HG03097 (cell line): ENCODE measurements at regions not wholly inside any gene's neighbourhood (a gene's known extent, or its start where the extent isn't known, plus 50 kb on each side); places are given as distances from the start of the nearest gene placed in this dataset.

Source experiments
- ATAC-seq: cut with Tn5 transposase; IDR thresholded peaks from one replicate; pipeline ENCODE4 v1.9.1; 2021; ENCODE audit not compliant: unreplicated experiment, low FRiP score

DNA sequence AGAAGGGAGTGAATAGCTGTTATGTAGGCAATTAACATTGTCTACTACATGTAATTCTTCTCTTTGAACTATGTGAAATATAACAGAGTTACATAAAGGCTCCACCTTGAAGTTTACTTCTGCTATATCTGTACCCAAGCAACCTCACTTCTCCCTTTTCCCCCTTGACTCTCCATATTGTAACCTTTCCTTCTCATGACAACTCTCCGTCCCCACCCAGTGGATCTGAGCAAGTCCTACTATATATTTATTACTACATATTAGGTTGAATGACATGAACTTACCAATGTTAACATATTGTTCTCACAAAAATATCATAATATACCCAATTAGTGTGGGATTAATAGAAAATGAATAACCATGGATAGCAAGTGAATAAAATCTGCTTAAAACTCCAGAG lies 93.2 kb upstream of the ATP8A1 start:
- ATAC-seq = peak; percentile 71

DNA sequence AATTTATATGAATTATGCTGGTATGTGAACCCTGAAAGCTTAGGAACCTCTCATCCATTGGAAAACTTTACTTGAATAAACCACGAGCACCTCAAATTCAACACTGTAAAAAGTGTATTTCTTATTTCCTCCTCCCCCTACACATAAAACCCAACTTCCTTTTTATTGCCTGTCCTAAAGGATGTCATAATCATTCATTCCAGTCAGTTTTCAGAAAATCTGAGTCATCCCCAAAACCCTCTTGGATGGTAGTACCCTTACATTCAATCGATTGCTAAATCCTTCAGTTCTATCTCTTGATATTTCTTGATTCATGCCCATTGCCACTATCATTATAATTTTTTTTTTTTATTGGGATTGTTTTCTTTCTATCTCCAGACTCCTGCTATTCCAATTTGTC lies 91.1 kb upstream of the ATP8A1 start:
- no peak for ATAC-seq

- ATAC-seq = no peak
These were observed 79.8 kb upstream of the ATP8A1 start for GRCh38 chr4:42736527-42737195.

DNA sequence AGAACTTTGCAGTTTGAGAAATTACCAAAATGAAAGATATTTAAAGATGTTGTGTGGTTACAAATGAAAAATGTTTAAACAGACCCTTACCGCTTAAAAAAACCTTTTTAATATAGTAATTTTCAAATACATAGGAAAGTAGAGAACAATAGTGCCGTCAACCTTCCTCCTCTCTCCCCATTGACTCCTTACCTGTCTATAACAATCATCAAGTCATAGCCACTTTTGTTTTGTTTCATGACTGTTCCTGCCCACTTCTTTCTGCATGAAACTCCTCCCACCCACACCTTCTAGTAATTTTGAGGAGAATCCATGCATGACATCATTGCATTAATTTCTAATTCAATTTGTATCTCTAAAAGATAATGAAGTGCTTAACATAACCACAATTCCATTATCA lies 76.5 kb upstream of the ATP8A1 start:
- no peak for ATAC-seq

- no peak for ATAC-seq
These were observed 75.9 kb upstream of the ATP8A1 start for GRCh38 chr4:42732776-42733175.

DNA sequence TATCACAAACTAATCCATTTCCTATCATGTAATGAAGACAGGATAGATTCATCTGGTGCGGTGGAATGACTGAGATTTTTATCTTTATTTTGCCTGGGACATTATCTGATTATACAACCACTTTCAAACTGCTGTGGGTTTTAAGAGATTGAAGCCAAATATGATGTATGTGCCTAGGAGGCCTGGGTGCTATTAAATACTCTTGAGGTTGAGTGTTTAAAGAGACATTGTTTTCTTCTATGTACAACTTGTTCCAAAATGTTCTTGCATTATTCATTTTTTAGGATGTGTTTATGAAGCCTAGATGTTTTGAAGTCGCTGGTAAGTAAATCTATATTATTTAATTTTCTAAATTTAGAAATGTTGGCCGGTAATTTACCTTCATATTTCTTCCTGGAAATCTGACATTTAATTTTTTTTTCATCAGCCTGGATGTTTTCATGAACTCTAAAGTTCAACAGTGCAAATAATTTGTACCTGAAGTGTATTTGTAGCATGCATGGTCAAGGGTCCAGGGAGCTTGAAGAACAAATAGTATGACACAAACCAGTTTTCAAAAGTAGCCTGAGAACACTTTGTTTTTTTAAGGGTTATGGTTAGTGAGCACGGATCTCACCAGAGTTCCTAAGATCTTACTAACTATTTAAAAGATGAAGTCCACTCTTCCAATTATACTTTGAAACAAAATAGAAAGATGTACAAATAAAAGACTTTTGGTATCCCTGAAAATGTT lies 72.8 kb upstream of the ATP8A1 start:
- no peak for ATAC-seq

GRCh38 chr4:42724451-42724850 lies 67.5 kb upstream of the ATP8A1 start:
- ATAC-seq = no peak

GRCh38 chr4:42720533-42720932 lies 63.6 kb upstream of the ATP8A1 start:
- ATAC-seq = no peak

- ATAC-seq = no peak
These were observed 62.4 kb upstream of the ATP8A1 start for GRCh38 chr4:42719257-42719656.

DNA sequence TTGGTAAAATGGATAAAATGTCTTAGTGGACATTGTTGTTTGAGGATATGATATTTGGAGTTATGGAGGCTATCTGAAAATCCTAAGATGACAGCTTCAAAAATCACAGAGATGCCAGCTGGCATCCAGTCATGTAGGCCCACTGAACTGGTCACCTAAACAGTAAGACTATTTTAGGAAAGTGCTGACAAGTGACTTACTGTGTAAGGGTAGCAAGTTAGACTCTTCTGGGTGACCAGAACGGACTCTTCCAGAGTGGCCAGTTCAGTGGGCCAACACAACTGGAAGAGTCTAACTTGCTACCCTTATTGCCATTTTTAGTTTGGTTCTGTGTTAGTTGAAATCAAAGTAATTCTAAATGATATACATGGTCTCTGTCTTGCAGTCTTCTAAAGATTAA lies 61.4 kb upstream of the ATP8A1 start:
- no peak for ATAC-seq

- ATAC-seq = no peak
These were observed 60.1 kb upstream of the ATP8A1 start for GRCh38 chr4:42716996-42717395.

DNA sequence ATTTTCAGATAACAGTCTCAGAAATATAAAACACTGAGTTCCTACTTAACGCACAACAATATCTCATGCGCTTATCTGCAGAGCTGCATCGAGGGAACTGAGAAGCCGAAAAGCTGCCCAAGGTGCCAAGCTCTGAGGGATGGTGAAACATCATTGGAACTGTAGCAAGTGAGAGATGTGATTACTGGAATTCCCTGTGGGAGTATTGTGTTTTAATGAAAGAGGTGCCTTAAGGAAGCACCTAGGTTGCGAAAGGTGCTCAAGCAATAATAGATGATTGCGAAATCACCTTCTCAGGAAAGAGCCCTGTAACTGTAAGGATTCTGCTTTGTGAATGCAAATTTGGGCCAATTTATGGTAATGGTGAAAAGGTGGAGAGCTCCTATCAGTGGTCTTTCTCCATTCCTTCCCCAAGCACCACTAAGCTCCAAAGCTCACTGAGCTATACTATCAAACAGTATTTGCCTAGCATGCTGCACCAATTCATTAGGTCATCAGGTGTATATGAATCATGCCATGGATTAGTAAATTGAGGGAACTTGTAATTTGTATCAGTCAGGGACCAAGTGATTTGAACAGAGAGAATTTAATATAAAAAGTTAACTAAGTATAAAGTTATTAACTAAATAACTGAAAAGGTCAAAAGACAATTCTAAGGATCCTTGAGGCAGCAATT lies 59.0 kb upstream of the ATP8A1 start:
- ATAC-seq = no peak

DNA sequence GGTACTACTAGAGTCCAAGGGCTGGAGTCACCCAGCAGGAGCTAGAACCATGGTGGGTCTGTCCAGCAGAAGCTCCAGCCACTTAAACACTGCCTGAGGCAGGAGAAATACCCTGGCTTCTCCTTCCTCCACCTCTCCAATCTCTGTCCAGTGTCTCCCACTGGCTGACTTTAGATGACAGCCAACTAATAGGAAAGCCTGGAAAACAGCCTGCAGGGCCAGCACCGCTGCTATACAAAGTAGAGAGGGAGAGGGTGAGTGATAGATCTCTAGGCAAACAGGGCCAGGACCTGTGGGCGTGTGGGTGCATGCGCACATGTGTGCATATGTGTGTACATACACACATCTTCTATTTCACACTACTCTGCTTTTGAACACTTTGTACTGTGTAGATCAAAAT lies 56.5 kb upstream of the ATP8A1 start:
- ATAC-seq = no peak

DNA sequence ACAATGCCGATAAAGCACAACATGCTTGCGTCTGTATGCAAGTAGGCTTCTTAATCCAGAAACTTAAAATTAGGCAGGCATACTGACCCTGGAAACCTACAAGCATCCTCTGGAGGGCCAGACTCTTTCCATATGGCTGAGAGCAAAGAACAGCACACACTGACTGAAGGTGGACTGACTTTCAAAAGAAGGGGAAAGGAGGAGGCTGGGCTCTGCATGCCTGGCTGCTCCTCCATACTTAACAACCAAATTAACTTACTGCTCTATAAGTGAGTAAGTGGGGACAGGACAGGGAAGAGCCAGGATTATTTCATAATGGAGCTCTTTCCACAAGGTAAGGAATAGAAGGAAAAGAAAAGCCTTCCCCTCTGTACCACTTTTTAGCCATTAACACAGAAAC lies 55.9 kb upstream of the ATP8A1 start:
- no peak for ATAC-seq

GRCh38 chr4:42711496-42711895 lies 54.6 kb upstream of the ATP8A1 start:
- no peak for ATAC-seq

DNA sequence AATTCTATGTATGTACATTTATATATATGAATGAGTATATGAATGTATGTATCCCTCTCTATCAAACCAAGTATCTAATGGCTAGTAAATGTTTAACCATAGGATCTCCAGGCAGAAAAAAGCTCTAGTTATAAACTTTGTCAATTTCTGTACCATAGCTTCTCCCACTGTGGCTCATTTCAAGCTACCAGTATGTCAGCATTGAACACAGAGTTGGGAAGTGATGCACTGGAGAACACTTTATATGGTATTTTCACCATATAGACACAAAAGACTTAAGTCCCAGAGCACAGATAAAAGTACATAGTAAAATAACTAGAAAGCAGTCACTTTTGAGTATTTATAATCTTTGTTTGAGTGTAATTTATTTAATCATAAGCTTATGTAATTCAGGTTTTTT lies 53.9 kb upstream of the ATP8A1 start:
- no peak for ATAC-seq

- ATAC-seq = no peak
These were observed 53.4 kb upstream of the ATP8A1 start for GRCh38 chr4:42710329-42710728.

- no peak for ATAC-seq
These were observed 52.6 kb upstream of the ATP8A1 start for GRCh38 chr4:42709392-42710065.

DNA sequence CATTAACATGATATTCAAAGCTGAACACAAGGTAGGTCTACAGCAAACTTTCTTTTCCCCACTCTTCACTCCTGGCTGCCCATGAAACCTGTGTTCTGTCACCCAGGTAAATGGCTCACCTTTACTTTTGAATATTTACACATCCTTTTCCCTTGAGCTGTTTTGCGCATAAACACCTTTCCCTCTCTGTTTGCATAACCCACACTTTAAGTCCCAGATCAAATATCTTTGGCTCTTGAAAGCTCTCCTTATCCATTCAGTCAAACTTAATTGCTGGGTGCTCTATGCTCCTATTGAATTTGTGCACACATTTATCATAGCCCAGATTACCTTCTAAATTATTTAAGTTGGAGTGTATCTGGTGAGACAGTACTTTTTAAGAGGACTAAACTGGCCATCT lies 51.7 kb upstream of the ATP8A1 start:
- no peak for ATAC-seq
